HepG2 (cell line): ENCODE measurements at regions not wholly inside any gene's neighbourhood (a gene's known extent, or its start where the extent isn't known, plus 50 kb on each side); places are given as distances from the start of the nearest gene placed in this dataset.

Experiments
- ATAC-seq: fragments of 200-7000 bp; cut with Tn5 transposase; 3 replicates; pipeline ENCODE4 v1.9.1; 2020; ENCODE audit warnings: mild to moderate bottlenecking, moderate library complexity
- BruUV-seq: library from RNA; stranded (reverse); fragments of 400-500 nt; replicated peaks from 2 replicates; lab custom pipeline; 2021; lab: Mats Ljungman, UMichigan
- CTCF ChIA-PET: fragments of 300-600 bp; formaldehyde crosslinking; extraction: SDS; loops from one replicate; lab custom pipeline; 2021; ENCODE audit warnings: low total read pairs, inconsistent platforms, low intra/inter-chr PET ratio; lab: Yijun Ruan, JAX
- POLR2A ChIA-PET: fragments of 350-600 bp; sonication (Branson Sonifier 250); formaldehyde crosslinking; loops from one replicate; lab custom pipeline; 2020; ENCODE audit warnings: antibody characterized with exemption, inconsistent platforms; lab: Yijun Ruan, JAX
- DNase-seq: peaks from one replicate; pipeline ENCODE4 v3.0.0-alpha.2; 2015; ENCODE audit warnings: low spot score
- FAIRE-seq: peaks from 3 replicates; lab custom pipeline; 2011; peaks lifted over from hg19 to GRCh38; lab: Jason Lieb, UNC
- H2AFZ ChIP-seq: one replicate; pipeline ENCODE4 v1.6.1; 2011; ENCODE audit warnings: low read length, inconsistent platforms
- H3K27ac ChIP-seq: fragments of 300-600 bp; 3 replicates; pipeline ENCODE4 v1.8.0; 2011; ENCODE audit warnings: mixed run types, mild to moderate bottlenecking, mixed read lengths, low read length, inconsistent platforms; ENCODE audit not compliant: insufficient read depth; ENCODE audit errors: extremely low read length
- H3K27me3 ChIP-seq, 2 experiments: fragments of 200-600 bp in 1 of 2; 2 replicates in 1 of 2; 3 replicates in 1 of 2; pipeline versions ENCODE4 v1.6.0 to v1.8.0; 2011; ENCODE audit warnings: low read length in 2 of 2, mild to moderate bottlenecking in 2 of 2, moderate library complexity in 2 of 2, inconsistent platforms in 1 of 2; ENCODE audit not compliant: insufficient read depth in 2 of 2, control insufficient read depth in 1 of 2
- H3K36me3 ChIP-seq, 2 experiments: fragments of 200-600 bp in 1 of 2; replicated peaks in 1 of 2; 2 replicates in 1 of 2; 3 replicates in 1 of 2; pipeline versions ENCODE4 v1.5.1 to v1.8.0; 2011; ENCODE audit warnings: low read length in 2 of 2, inconsistent platforms in 1 of 2; ENCODE audit not compliant: insufficient read depth in 2 of 2, control insufficient read depth in 1 of 2
- H3K4me1 ChIP-seq: 2 replicates; pipeline ENCODE4 v1.5.1; 2012; ENCODE audit warnings: low read length, inconsistent platforms; ENCODE audit not compliant: insufficient read depth
- H3K4me2 ChIP-seq: 2 replicates; pipeline ENCODE4 v1.6.0; 2011; ENCODE audit warnings: low read depth, low read length, inconsistent platforms
- H3K4me3 ChIP-seq, 3 experiments: fragments of 200-600 bp in 1 of 3; sonication (generic), shearing (Covaris generic) in 1 of 3; replicated peaks in 1 of 3; 2 replicates each; pipeline ENCODE4 v1.5.1; 2011 to 2016; ENCODE audit warnings: low read length in 3 of 3, inconsistent platforms in 2 of 3, low read depth in 2 of 3, mild to moderate bottlenecking in 2 of 3, control low read depth in 1 of 3, mixed read lengths in 1 of 3; ENCODE audit not compliant: insufficient read depth in 1 of 3
- H3K79me2 ChIP-seq: one replicate; pipeline ENCODE4 v1.6.1; 2011; ENCODE audit warnings: low read length, inconsistent platforms; ENCODE audit not compliant: insufficient read depth
- H3K9ac ChIP-seq: 2 replicates; pipeline ENCODE4 v1.6.0; 2011; ENCODE audit warnings: mild to moderate bottlenecking, low read depth, low read length, inconsistent platforms; ENCODE audit not compliant: insufficient read depth
- H3K9me3 ChIP-seq: 2 replicates; pipeline ENCODE4 v1.5.1; 2012; ENCODE audit warnings: mild to moderate bottlenecking, low read length
- H4K20me1 ChIP-seq: 2 replicates; pipeline ENCODE4 v1.6.0; 2011; ENCODE audit warnings: inconsistent platforms, mild to moderate bottlenecking, low read length, moderate library complexity; ENCODE audit not compliant: insufficient read depth
- CBFB ChIP-seq: sonication (generic); formaldehyde crosslinking; IDR thresholded peaks from 2 replicates; pipeline ENCODE4 v1.4.0; 2020; ENCODE audit warnings: missing genetic modification reagents
- CBX1 ChIP-seq: IDR thresholded peaks from one replicate; pipeline ENCODE4 v1.6.1; 2016; ENCODE audit warnings: antibody characterized with exemption, low read depth
- GMEB2 ChIP-seq: IDR thresholded peaks from 2 replicates; pipeline ENCODE4 v1.6.1; 2016; ENCODE audit warnings: missing biosample characterization, missing genetic modification reagents, low read depth
- GTF2F1 ChIP-seq: fragments of 150-350 bp; IDR thresholded peaks from 2 replicates; pipeline ENCODE4 v1.6.1; 2014; ENCODE audit warnings: low read length
- HNRNPL ChIP-seq: fragments of 200-400 bp; formaldehyde crosslinking; IDR thresholded peaks from 2 replicates; pipeline ENCODE4 v1.6.1; 2017; ENCODE audit warnings: mild to moderate bottlenecking, low read depth, low read length
- PCBP2 ChIP-seq: fragments of 200-400 bp; formaldehyde crosslinking; optimal IDR thresholded peaks from 2 replicates; pipeline ENCODE3; 2018; ENCODE audit warnings: low read length, low read depth; ENCODE audit not compliant: poor library complexity, severe bottlenecking
- PHF5A ChIP-seq: IDR thresholded peaks from one replicate; pipeline ENCODE4 v1.6.1; 2018; ENCODE audit warnings: low read depth, missing genetic modification reagents; ENCODE audit not compliant: unreplicated experiment
- PREB ChIP-seq: sonication (generic); formaldehyde crosslinking; IDR thresholded peaks from 2 replicates; pipeline ENCODE4 v1.4.0; 2020; ENCODE audit warnings: missing genetic modification reagents
- SUZ12 ChIP-seq: fragments of 150-350 bp; IDR thresholded peaks from 2 replicates; pipeline ENCODE4 v1.6.1; 2014; ENCODE audit warnings: low read depth, low read length
- WIZ ChIP-seq: sonication (generic); formaldehyde crosslinking; IDR thresholded peaks from 2 replicates; pipeline ENCODE4 v1.5.1; 2020; ENCODE audit warnings: mild to moderate bottlenecking, missing genetic modification reagents
- ZNF280D ChIP-seq: sonication (generic); formaldehyde crosslinking; IDR thresholded peaks from 2 replicates; pipeline ENCODE4 v1.5.1; 2020; ENCODE audit warnings: mild to moderate bottlenecking, missing genetic modification reagents
- ZNF350 ChIP-seq: sonication (generic); formaldehyde crosslinking; IDR thresholded peaks from 2 replicates; pipeline ENCODE4 v1.4.0; 2020; ENCODE audit warnings: mild to moderate bottlenecking, low read depth, missing genetic modification reagents, borderline replicate concordance
- ZNF580 ChIP-seq: IDR thresholded peaks from 2 replicates; pipeline ENCODE4 v1.6.1; 2016; ENCODE audit warnings: low read depth, borderline replicate concordance
- WGBS: methylation state at CpG from one replicate; pipeline ENCODE4 v1.1.6; 2017; ENCODE audit warnings: low lambda C conversion rate; 5-methylcytosine and 5-hydroxymethylcytosine counted together
- in situ Hi-C: cut with HindIII; loops from 2 replicates; pipeline ENCODE4 v1.10.0; 2017; ENCODE audit warnings: low pct_unique_long_range_greater_than_20kb; ENCODE audit not compliant: extremely low pct_ligation_motif_present
- intact Hi-C: fragments of 100-400 bp; cut with micrococcal nuclease; formaldehyde crosslinking; loops from one replicate; pipeline ENCODE4 v1.10.0; 2022; ENCODE audit not compliant: unreplicated experiment

GRCh38 chr3:127443581-127444375 is 146.8 kb downstream of the TPRA1 start:
- Histone ChIP-seq H2AFZ (no peak overlapping the region), H3K4me2 (no peak overlapping the region), H3K36me3 (no peaks in the 10 kb centered on the region), H3K27ac (no peak overlapping the region), H3K4me1 (no peaks in the 10 kb centered on the region), H3K79me2 (no peaks in the 10 kb centered on the region), H4K20me1 (no peaks in the 10 kb centered on the region), H3K27me3 (peaks cover 0 to 7% of the 10 kb centered on the region in 2 experiments; a peak in 3 of 5 replicates), H3K9ac (no peak overlapping the region), H3K4me3 (no peak overlapping the region), H3K9me3 (no peaks in the 10 kb centered on the region)
- CTCF ChIA-PET = no interaction called here
- no TSS peak for BruUV-seq
- 20% methylated on average over 5 of the region's 15 CpGs for WGBS
- FAIRE-seq = no peak
- ATAC-seq = no peak
- in situ Hi-C loops (no loop called here), intact Hi-C loops (no loop called here)
- POLR2A ChIA-PET = no interaction called here
- DNase-seq = no peak
- no peak for TF ChIP-seq PHF5A (CRISPR knock-in tag)
- TF ChIP-seq ZNF350 (CRISPR knock-in tag) = no peak
- TF ChIP-seq HNRNPL = no peak
- no peak for TF ChIP-seq ZNF580
- no peak for TF ChIP-seq GMEB2 (CRISPR knock-in tag)
- TF ChIP-seq SUZ12 = no peak
- no peak for TF ChIP-seq GTF2F1
- no peak for TF ChIP-seq ZNF280D (CRISPR knock-in tag)
- no peak for TF ChIP-seq WIZ (CRISPR knock-in tag)
- no peak for TF ChIP-seq PCBP2
- TF ChIP-seq PREB = no peak
- TF ChIP-seq CBX1 = no peak
- TF ChIP-seq CBFB (CRISPR knock-in tag) = no peak
